SK-N-MC (cell line): ENCODE measurements at regions not wholly inside any gene's neighbourhood (a gene's known extent, or its start where the extent isn't known, plus 50 kb on each side); places are given as distances from the start of the nearest gene placed in this dataset.

Experiments
- EZH2 ChIP-seq: fragments of 200-600 bp; sonication (generic); IDR thresholded peaks from one replicate; pipeline ENCODE4 v1.6.1; 2017; ENCODE audit warnings: antibody characterized with exemption
- POLR2AphosphoS5 ChIP-seq: IDR thresholded peaks from 2 replicates; pipeline ENCODE4 v1.6.1; 2012; ENCODE audit warnings: mild to moderate bottlenecking, low read depth, low read length, borderline replicate concordance

GRCh38 chr3:145177828-145178227, 983.2 kb downstream of the PLOD2 start:
- TF ChIP-seq POLR2AphosphoS5 (no peak), EZH2 (no peak)
